GM08714 (cell line): ENCODE measurements at regions not wholly inside any gene's neighbourhood (a gene's known extent, or its start where the extent isn't known, plus 50 kb on each side); places are given as distances from the start of the nearest gene placed in this dataset.
"Not testable (repeated sequence)": the region's sequence is repeated elsewhere in the genome, so short reads cannot be mapped to it uniquely, and the experiment has no call there.

Experiments used
- H3K4me3 ChIP-seq: fragments of 200-500 bp; sonication (Bioruptor generic); 2 replicates; pipeline ENCODE4 v1.5.1; 2014; ENCODE audit warnings: mild to moderate bottlenecking, low read length, inconsistent platforms
- ZNF274 ChIP-seq: IDR thresholded peaks from 2 replicates; pipeline ENCODE4 v1.6.1; 2012; ENCODE audit warnings: mild to moderate bottlenecking, low read depth, low read length

DNA sequence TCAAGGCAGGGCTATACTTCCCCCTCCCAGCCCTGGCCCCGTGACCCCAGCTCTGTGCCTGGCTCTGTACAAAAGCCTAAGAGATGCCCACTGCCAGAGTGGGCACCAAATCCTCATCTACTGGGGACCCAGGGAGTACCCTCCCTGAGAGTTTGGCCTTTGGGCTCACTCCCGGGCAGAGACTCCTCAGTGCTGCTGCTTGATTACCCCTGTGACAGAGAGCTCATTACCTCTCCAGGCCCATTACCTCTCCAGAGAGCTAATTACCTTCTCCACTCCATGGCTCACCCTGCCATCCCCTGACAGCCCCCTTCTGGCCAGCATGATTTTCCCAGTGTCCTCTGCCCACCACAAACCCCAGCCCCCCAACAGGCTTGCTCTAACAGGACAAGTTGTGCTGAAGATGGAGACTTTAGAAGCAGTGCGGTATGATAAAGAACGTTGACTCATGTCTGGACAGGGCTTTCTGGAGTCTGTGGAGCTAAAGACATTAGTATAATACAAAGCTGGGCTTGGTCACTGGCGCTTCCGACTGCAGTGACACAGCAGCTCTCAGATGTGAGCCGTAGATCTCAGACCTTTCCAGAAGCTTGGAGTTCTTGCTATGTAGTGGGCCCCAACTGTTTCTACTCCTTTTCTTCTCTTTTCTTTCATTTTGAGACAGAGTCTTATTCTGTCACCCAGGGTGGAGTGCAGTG, 111.3 kb upstream of the KCTD7 start:
- no peak for TF ChIP-seq ZNF274

DNA sequence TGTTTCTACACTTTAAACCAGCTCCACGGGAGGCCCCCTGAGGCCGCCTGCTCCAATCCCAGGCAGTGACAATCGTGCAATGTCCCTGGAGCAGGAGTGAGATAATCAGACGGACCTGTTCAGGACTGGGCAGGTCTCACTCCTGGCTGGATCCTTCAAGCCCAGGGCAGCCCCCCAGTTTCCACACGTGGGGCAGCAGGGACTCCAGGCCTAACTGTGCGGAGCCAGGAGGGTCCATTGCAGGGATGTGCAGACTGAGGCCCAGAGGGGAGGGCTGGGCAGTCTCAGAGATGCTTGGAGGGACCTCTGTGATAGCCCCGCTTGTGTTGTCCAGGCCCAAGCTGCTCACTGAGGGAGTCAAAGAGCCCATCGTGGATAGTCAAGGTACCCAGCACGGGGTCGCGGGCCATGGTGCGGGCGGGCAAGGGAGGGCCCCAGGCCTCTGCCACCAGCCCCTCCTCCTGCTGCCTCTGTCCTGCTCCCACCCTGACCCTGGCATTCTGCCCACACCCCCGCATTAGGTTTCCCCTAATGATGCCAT, 110.5 kb upstream of the KCTD7 start:
- TF ChIP-seq ZNF274, result no peak

More for the DNA sequence above, 111.3 kb upstream of the KCTD7 start:
- H3K4me3 ChIP-seq, result no peak overlapping the region

GRCh38 chr7:66521675-66522074, 107.0 kb upstream of the KCTD7 start:
- H3K4me3 ChIP-seq, result no peak overlapping the region
- TF ChIP-seq ZNF274, result no peak

More for the DNA sequence above, 110.5 kb upstream of the KCTD7 start:
- no peak overlapping the region for H3K4me3 ChIP-seq

DNA sequence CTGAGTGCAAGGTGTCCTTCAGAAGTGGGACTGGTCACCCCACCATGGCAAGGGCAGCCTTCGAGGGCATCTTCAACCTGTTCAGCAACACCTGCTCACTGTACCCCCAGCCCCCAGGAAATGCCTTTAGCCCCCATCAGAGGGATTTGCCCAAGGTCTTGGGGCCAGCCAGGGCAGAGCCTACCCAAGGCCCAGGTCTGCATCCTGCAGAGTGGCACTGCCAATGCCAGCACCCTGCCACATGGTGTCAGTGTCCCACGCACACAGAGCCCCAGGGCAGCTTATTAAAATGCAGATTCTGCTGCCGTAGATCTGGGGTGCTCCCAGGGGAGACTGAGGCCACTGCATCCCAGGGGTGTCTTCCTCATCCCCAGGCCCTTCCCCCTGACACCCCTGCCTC, 106.2 kb upstream of the KCTD7 start:
- TF ChIP-seq ZNF274, result no peak
- H3K4me3 ChIP-seq, result no peak overlapping the region

- no peak overlapping the region for H3K4me3 ChIP-seq
- no peak for TF ChIP-seq ZNF274
Observed at GRCh38 chr7:66523409-66523808, 105.3 kb upstream of the KCTD7 start.

DNA sequence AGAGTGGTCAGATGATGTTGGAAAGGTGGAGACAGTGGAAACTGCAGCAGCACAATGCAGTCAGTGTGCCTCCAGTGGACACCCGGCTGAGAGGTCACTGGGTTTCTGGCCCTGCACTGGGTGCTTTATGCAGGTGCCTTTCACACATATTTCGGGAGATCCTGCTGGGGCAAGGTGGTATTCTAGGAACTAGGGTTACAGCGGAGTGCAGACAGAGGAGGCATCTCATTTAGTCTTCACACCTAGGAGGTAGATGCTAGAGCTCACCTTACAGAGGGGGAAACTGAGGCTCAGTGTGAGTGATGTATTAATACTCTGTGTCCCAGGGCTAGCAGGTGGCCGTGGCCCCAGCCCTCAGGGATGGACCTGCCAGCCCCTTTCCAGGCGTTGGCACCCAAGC, 103.9 kb upstream of the KCTD7 start:
- no peak overlapping the region for H3K4me3 ChIP-seq
- no peak for TF ChIP-seq ZNF274

- not testable (repeated sequence) for H3K4me3 ChIP-seq
Observed at GRCh38 chr7:66526782-66527181, 101.9 kb upstream of the KCTD7 start.

DNA sequence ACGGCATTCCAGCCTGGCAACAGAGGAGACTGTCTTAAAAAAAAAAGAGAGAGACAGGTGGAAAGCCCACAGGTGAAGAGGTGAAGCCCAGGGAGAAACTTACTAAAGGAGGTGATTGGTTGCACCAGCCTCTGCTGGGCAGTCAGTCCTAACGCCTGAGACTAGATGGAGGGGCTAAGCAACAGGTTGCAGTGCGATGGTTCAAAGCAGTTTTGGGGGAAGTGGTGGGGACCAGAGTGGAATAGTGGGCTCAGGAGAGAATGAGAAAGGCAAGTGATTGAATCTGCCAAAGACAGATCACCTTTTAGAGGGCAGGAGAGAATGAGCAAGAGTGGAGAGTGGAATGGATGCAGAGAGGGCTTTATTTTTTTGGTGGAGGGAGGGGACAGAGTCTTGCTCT, 100.0 kb upstream of the KCTD7 start:
- no peak for TF ChIP-seq ZNF274
- H3K4me3 ChIP-seq, result no peak overlapping the region

- H3K4me3 ChIP-seq, result no peak overlapping the region
- TF ChIP-seq ZNF274, result no peak
Observed at GRCh38 chr7:66529883-66530610, 98.6 kb upstream of the KCTD7 start.

DNA sequence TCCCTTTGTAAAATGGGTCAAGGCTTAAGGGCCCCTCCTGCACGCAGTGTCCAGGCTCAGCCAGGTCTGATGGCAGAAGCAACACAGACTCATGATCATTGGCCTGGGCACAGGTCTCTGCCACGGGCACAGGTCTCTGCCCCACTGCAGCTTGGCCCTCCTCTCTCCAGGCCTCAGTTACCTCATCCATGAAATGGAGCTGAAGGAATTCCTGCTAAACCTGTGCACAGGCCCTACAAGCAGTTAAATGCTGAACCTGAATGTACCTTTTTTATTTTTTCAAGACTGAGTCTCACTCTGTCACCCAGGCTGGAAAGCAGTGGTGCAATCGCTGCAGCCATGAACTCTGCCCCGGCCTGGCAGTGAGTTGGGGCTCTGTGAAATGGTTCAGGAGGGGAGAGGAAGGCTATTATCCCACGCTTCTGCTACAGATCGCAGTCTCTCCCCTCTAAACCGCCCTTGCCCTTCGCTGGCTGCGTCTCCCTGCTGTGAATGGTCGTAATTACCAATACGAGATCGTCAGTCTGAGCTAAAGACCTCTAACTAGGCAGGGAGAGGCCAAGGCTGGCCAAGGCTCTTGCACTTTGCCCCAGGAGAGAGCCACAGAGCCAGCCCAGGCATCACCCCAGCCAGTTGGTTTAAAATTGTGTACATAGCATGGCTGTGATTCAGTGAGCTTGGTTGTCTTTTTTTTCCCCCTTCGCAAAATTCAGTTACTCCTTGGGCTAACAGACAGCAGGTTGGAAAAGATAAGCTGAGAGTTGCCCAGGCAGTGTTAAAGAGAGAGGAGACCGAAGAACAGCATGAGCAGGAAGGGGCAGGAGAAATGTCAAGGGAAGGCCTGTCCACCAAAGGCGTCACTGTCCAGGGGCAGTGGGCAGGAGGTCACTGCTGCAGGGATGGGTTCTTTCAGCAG, 93.0 kb upstream of the KCTD7 start:
- TF ChIP-seq ZNF274, result no peak
- no peak overlapping the region for H3K4me3 ChIP-seq

DNA sequence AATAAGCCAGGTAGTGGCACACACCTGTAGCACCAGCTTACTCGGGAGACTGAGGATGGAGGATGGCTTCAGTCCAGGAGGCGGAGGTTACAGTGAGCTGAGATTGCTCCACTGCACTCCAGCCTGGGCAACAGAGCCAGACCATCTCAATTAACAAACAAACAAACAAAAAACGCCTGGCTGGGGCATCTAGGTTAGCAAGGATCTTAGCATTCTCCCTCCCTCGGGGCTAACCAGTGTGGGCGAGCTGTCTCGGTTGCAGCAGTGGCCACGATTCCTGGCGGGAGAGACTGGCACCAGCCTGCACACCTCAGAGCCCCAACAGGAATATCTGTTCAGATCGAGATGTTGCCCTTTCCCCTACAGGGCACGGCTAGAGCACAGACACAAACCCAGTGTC, 91.3 kb upstream of the KCTD7 start:
- H3K4me3 ChIP-seq, result no peak overlapping the region

DNA sequence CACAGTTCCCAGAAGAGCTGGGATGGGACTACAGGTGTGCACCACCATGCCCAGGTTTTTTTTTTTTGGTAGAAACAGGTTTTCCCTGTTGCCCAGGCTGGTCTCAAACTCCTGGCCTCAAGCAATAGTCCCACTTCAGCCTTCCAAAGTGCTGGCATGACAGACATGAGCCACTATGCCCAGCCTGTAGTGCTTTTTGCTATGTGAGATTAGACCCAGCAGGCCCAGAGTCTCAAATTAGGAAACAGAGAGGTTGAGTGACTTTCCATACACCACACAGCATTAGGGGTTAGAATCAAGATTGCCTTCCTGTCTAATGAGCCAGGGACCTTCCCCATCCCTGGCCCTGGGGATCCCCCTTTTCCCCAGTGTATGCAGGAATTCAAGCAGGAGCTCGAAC, 90.8 kb upstream of the KCTD7 start:
- no peak for TF ChIP-seq ZNF274
- H3K4me3 ChIP-seq, result no peak overlapping the region

More for the DNA sequence above, 91.3 kb upstream of the KCTD7 start:
- TF ChIP-seq ZNF274, result no peak

DNA sequence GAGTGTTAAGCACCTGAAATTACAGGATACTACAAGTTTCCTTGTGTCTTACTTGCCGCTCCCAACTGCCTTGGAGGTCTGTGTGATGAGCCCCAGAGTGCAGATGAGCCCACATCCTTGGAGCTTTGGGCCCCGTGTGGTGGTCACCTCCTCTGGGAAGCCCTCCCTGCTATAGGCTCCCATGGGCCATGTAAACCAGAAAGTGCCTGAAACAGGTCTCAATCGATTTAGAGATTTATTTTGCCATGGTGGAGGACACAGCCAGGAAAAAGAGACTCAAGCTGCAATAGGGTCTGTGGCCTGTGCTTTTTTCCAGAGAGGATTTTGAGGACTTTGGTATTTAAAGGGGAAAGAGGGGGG, 89.4 kb upstream of the KCTD7 start:
- TF ChIP-seq ZNF274, result no peak
- no peak overlapping the region for H3K4me3 ChIP-seq

- H3K4me3 ChIP-seq, result no peak overlapping the region
- TF ChIP-seq ZNF274, result no peak
Observed at GRCh38 chr7:66539902-66540375, 88.7 kb upstream of the KCTD7 start.
